ENCODE measurements at regions not wholly inside any gene's neighbourhood (a gene's known extent, or its start where the extent isn't known, plus 50 kb on each side); places are given as distances from the start of the nearest gene placed in this dataset.
"Not testable (repeated sequence)": the region's sequence is repeated elsewhere in the genome, so short reads cannot be mapped to it uniquely, and the experiment has no call there.

GRCh38 chr17:20633268-20634059 lies 53.9 kb downstream of the CDRT15L2 start:
- H3K4me3 ChIP-seq (replicated peaks in 1 of 3); H3K27ac ChIP-seq; DNase-seq; intact Hi-C loops (cut with DNase I); H3K9me3 ChIP-seq; H3K36me3 ChIP-seq; H3K4me1 ChIP-seq; H3K27me3 ChIP-seq: not testable (repeated sequence)
- 91 to 92% methylated on average over 31 to 33 of the region's 33 CpGs for WGBS, 2 donors

- DNase-seq; H3K27me3 ChIP-seq; H3K4me3 ChIP-seq (replicated peaks in 1 of 3); H3K27ac ChIP-seq; H3K4me1 ChIP-seq; H3K9me3 ChIP-seq; intact Hi-C loops (cut with DNase I); H3K36me3 ChIP-seq: not testable (repeated sequence)
- 85 to 86% methylated on average over 1 to 7 of the region's 7 CpGs for WGBS, 2 donors
Measured at GRCh38 chr17:20640147-20640546, 60.6 kb downstream of the CDRT15L2 start.

GRCh38 chr17:20646661-20647272 lies 67.2 kb downstream of the CDRT15L2 start:
- H3K36me3 ChIP-seq; H3K4me3 ChIP-seq (replicated peaks in 1 of 3); H3K9me3 ChIP-seq; intact Hi-C loops (cut with DNase I); H3K27me3 ChIP-seq; H3K27ac ChIP-seq; H3K4me1 ChIP-seq: not testable (repeated sequence)
- peak; percentile 26 to 60 for DNase-seq
- WGBS, 2 donors = 18 to 30% methylated on average over 10 to 13 of the region's 13 CpGs
- peak in 4 of 6 experiments; percentile 18 to 51 (median 36) for TF ChIP-seq CTCF (IDR thresholded peaks at IDR 0.05)

- H3K4me3 ChIP-seq (replicated peaks in 1 of 3); DNase-seq; H3K36me3 ChIP-seq; H3K27ac ChIP-seq; H3K4me1 ChIP-seq; H3K27me3 ChIP-seq; intact Hi-C loops (cut with DNase I); H3K9me3 ChIP-seq: not testable (repeated sequence)
- WGBS, 2 donors = 83 to 84% methylated on average over 8 of the region's 8 CpGs
Measured at GRCh38 chr17:20649097-20649767, 69.7 kb downstream of the CDRT15L2 start.

- H3K9me3 ChIP-seq; H3K27ac ChIP-seq; H3K36me3 ChIP-seq; H3K27me3 ChIP-seq; H3K4me3 ChIP-seq (replicated peaks in 1 of 3); H3K4me1 ChIP-seq; intact Hi-C loops (cut with DNase I); DNase-seq: not testable (repeated sequence)
- WGBS, 2 donors = 78 to 93% methylated on average over 7 to 8 of the region's 8 CpGs
Measured at GRCh38 chr17:20651022-20651421, 71.5 kb downstream of the CDRT15L2 start.

- H3K27ac ChIP-seq; H3K36me3 ChIP-seq; H3K27me3 ChIP-seq; H3K4me3 ChIP-seq (replicated peaks in 1 of 3); intact Hi-C loops (cut with DNase I); H3K4me1 ChIP-seq; H3K9me3 ChIP-seq: not testable (repeated sequence)
- peak in 1 of 2 donors; percentile 25 for DNase-seq
- 50% methylated on average over 1 of the region's 2 CpGs; no CpG with 5 or more reads in 1 of the 2 donors for WGBS, 2 donors
Measured at GRCh38 chr17:20651736-20652135, 72.2 kb downstream of the CDRT15L2 start.

GRCh38 chr17:20653391-20653790 lies 73.9 kb downstream of the CDRT15L2 start:
- H3K27me3 ChIP-seq; intact Hi-C loops (cut with DNase I); H3K36me3 ChIP-seq; H3K27ac ChIP-seq; H3K4me1 ChIP-seq; H3K9me3 ChIP-seq; H3K4me3 ChIP-seq (replicated peaks in 1 of 3): not testable (repeated sequence)
- peak; percentile 4 to 22 for DNase-seq
- WGBS, 2 donors = 57 to 89% methylated on average over 1 of the region's 5 CpGs

- H3K27me3 ChIP-seq; intact Hi-C loops (cut with DNase I): not testable (repeated sequence)
- WGBS, 2 donors = 32 to 44% methylated on average over 3 to 4 of the region's 4 CpGs
Measured at GRCh38 chr17:20654114-20654513, 74.6 kb downstream of the CDRT15L2 start.

GRCh38 chr17:20654575-20654974 lies 75.1 kb downstream of the CDRT15L2 start:
- 81 to 92% methylated on average over 4 to 5 of the region's 12 CpGs for WGBS, 2 donors
- intact Hi-C loops (cut with DNase I); H3K27ac ChIP-seq; H3K36me3 ChIP-seq; H3K4me1 ChIP-seq; DNase-seq; H3K4me3 ChIP-seq (replicated peaks in 1 of 3); H3K9me3 ChIP-seq; H3K27me3 ChIP-seq: not testable (repeated sequence)

More at GRCh38 chr17:20654114-20654513, 74.6 kb downstream of the CDRT15L2 start:
- H3K4me1 ChIP-seq; H3K36me3 ChIP-seq; H3K27ac ChIP-seq; H3K4me3 ChIP-seq (replicated peaks in 1 of 3); DNase-seq; H3K9me3 ChIP-seq: not testable (repeated sequence)

- 26 to 28% methylated on average over 3 to 5 of the region's 6 CpGs for WGBS, 2 donors
- H3K27ac ChIP-seq; intact Hi-C loops (cut with DNase I): not testable (repeated sequence)
Measured at GRCh38 chr17:20665103-20665955, 85.8 kb downstream of the CDRT15L2 start.

GRCh38 chr17:20666689-20667088 lies 87.2 kb downstream of the CDRT15L2 start:
- H3K4me1 ChIP-seq; DNase-seq; H3K27me3 ChIP-seq; H3K9me3 ChIP-seq; H3K27ac ChIP-seq; intact Hi-C loops (cut with DNase I); H3K36me3 ChIP-seq; H3K4me3 ChIP-seq (replicated peaks in 1 of 3): not testable (repeated sequence)
- WGBS, 2 donors = 80 to 82% methylated on average over 5 of the region's 6 CpGs

More at GRCh38 chr17:20665103-20665955, 85.8 kb downstream of the CDRT15L2 start:
- DNase-seq; H3K27me3 ChIP-seq; H3K4me1 ChIP-seq; H3K9me3 ChIP-seq; H3K4me3 ChIP-seq (replicated peaks in 1 of 3); H3K36me3 ChIP-seq: not testable (repeated sequence)
